CD4-positive, alpha-beta memory T cell (primary cell): ENCODE measurements at regions not wholly inside any gene's neighbourhood (a gene's known extent, or its start where the extent isn't known, plus 50 kb on each side); places are given as distances from the start of the nearest gene placed in this dataset.

Source experiments
- CTCF ChIA-PET: fragments of 350-600 bp; sonication (Branson Sonifier 250); formaldehyde crosslinking; loops from one replicate; lab custom pipeline; 2021; ENCODE audit warnings: inconsistent platforms; ENCODE audit not compliant: partially characterized antibody; lab: Charles Lee
- POLR2A ChIA-PET: fragments of 350-600 bp; sonication (Branson Sonifier 250); formaldehyde crosslinking; loops from one replicate; lab custom pipeline; 2021; ENCODE audit not compliant: partially characterized antibody; lab: Charles Lee
- DNase-seq, 5 donors: peaks; one replicate each; pipeline versions ENCODE4 v3.0.0 to v3.0.0-alpha.2; 2020 to 2022; ENCODE audit warnings: mixed read lengths in 1 of 5
- H3K27ac ChIP-seq: one replicate; pipeline ENCODE4 v1.7.0; 2013; ENCODE audit warnings: low read depth, low read length
- H3K27me3 ChIP-seq: 2 replicates; pipeline ENCODE4 v1.7.0; 2013; ENCODE audit warnings: mild to moderate bottlenecking, low read length, moderate library complexity; ENCODE audit not compliant: insufficient read depth
- H3K36me3 ChIP-seq: 2 replicates; pipeline ENCODE4 v1.7.0; 2013; ENCODE audit warnings: mild to moderate bottlenecking, low read length, moderate library complexity; ENCODE audit not compliant: insufficient read depth
- H3K4me1 ChIP-seq: 2 replicates; pipeline ENCODE4 v1.7.0; 2013; ENCODE audit warnings: mild to moderate bottlenecking, low read length, moderate library complexity; ENCODE audit not compliant: insufficient read depth
- H3K4me3 ChIP-seq, 2 donors: one replicate each; pipeline ENCODE4 v1.7.0; 2013; ENCODE audit warnings: low read length in 2 of 2, mild to moderate bottlenecking in 1 of 2
- H3K9me3 ChIP-seq, 2 donors: one replicate each; pipeline ENCODE4 v1.7.0; 2013; ENCODE audit warnings: low read length in 2 of 2, control low read depth in 1 of 2; ENCODE audit not compliant: control insufficient read depth in 1 of 2
- H3K27ac Mint-ChIP-seq, 7 donors: one replicate each; pipeline ENCODE4 v1.8.0; 2020 to 2021; ENCODE audit warnings: mixed read lengths in 7 of 7, mild to moderate bottlenecking in 6 of 7, inconsistent platforms in 3 of 7, moderate library complexity in 3 of 7
- H3K27me3 Mint-ChIP-seq, 2 donors: one replicate each; pipeline ENCODE4 v1.8.0; 2020 to 2021; ENCODE audit warnings: mixed read lengths in 2 of 2
- H3K36me3 Mint-ChIP-seq, 2 donors: one replicate each; pipeline ENCODE4 v1.8.0; 2020 to 2021; ENCODE audit warnings: mixed read lengths in 2 of 2, inconsistent platforms in 1 of 2, mild to moderate bottlenecking in 1 of 2
- H3K4me1 Mint-ChIP-seq, 4 donors: one replicate each; pipeline ENCODE4 v1.8.0; 2020 to 2021; ENCODE audit warnings: mixed read lengths in 4 of 4, mild to moderate bottlenecking in 1 of 4
- H3K4me3 Mint-ChIP-seq, 8 donors: one replicate each; pipeline ENCODE4 v1.8.0; 2020 to 2021; ENCODE audit warnings: mixed read lengths in 8 of 8, mild to moderate bottlenecking in 7 of 8, moderate library complexity in 6 of 8, inconsistent platforms in 3 of 8
- H3K9me3 Mint-ChIP-seq, 8 donors: one replicate each; pipeline ENCODE4 v1.8.0; 2020 to 2021; ENCODE audit warnings: mixed read lengths in 8 of 8, mild to moderate bottlenecking in 5 of 8, inconsistent platforms in 3 of 8, moderate library complexity in 1 of 8
- intact Hi-C: fragments of 100-400 bp; cut with micrococcal nuclease; formaldehyde crosslinking; loops from one replicate; pipeline ENCODE4 v1.15.1; 2023

GRCh38 chrX:40440866-40441265, 139.9 kb upstream of the ATP6AP2 start:
- Mint-ChIP-seq H3K27ac (no peak overlapping the region), H3K9me3 (peaks cover 0 to 1% (median 0%) of the 10 kb centered on the region in 8 donors), H3K4me1 (no peaks in the 10 kb centered on the region), H3K27me3 (no peaks in the 10 kb centered on the region), H3K36me3 (no peaks in the 10 kb centered on the region), H3K4me3 (no peak overlapping the region)
- Histone ChIP-seq H3K27me3 (no peaks in the 10 kb centered on the region), H3K4me3 (no peak overlapping the region), H3K36me3 (no peaks in the 10 kb centered on the region), H3K9me3 (no peaks in the 10 kb centered on the region), H3K4me1 (no peaks in the 10 kb centered on the region), H3K27ac (no peak overlapping the region)
- no peak for DNase-seq
- ChIA-PET CTCF (no interaction called here), POLR2A (no interaction called here)
- intact Hi-C loops = no loop called here

- Mint-ChIP-seq H3K4me3 (no peak overlapping the region), H3K27ac (no peak overlapping the region), H3K27me3 (no peaks in the 10 kb centered on the region), H3K9me3 (peaks cover 0 to 1% (median 0%) of the 10 kb centered on the region in 8 donors), H3K36me3 (no peaks in the 10 kb centered on the region), H3K4me1 (no peaks in the 10 kb centered on the region)
- ChIA-PET CTCF (no interaction called here), POLR2A (no interaction called here)
- Histone ChIP-seq H3K4me1 (no peaks in the 10 kb centered on the region), H3K27ac (no peak overlapping the region), H3K9me3 (no peaks in the 10 kb centered on the region), H3K27me3 (no peaks in the 10 kb centered on the region), H3K36me3 (no peaks in the 10 kb centered on the region), H3K4me3 (no peak overlapping the region)
- intact Hi-C loops = no loop called here
- DNase-seq = no peak
Measured at GRCh38 chrX:40439625-40440532, 140.9 kb upstream of the ATP6AP2 start.

GRCh38 chrX:40437348-40437747, 143.4 kb upstream of the ATP6AP2 start:
- no peaks in the 10 kb centered on the region for H3K27me3 ChIP-seq
- no peak overlapping the region for H3K27ac Mint-ChIP-seq
- no peak overlapping the region for H3K27ac ChIP-seq
- no peaks in the 10 kb centered on the region for H3K9me3 ChIP-seq
- no peaks in the 10 kb centered on the region for H3K27me3 Mint-ChIP-seq
- DNase-seq = no peak
- POLR2A ChIA-PET = no interaction called here
- no peaks in the 10 kb centered on the region for H3K36me3 ChIP-seq
- CTCF ChIA-PET = no interaction called here
- no peaks in the 10 kb centered on the region for H3K4me1 Mint-ChIP-seq
- H3K9me3 Mint-ChIP-seq = peaks cover 0 to 1% (median 0%) of the 10 kb centered on the region in 8 donors
- H3K36me3 Mint-ChIP-seq = no peaks in the 10 kb centered on the region
- H3K4me3 ChIP-seq = no peak overlapping the region
- H3K4me1 ChIP-seq = no peaks in the 10 kb centered on the region
- intact Hi-C loops = no loop called here
- H3K4me3 Mint-ChIP-seq = no peak overlapping the region

- Mint-ChIP-seq H3K9me3 (peaks cover 0 to 7% (median 0%) of the 10 kb centered on the region in 8 donors), H3K27ac (no peak overlapping the region), H3K4me3 (no peak overlapping the region), H3K36me3 (no peaks in the 10 kb centered on the region), H3K27me3 (no peaks in the 10 kb centered on the region), H3K4me1 (no peaks in the 10 kb centered on the region)
- H3K9me3 ChIP-seq = no peaks in the 10 kb centered on the region
- no peak overlapping the region for H3K4me3 ChIP-seq
- no peaks in the 10 kb centered on the region for H3K4me1 ChIP-seq
- ChIA-PET CTCF (interaction anchor here (0.6 kb wide), 1 partner anchor 271 kb away, joined by 3 read pairs; no protein-coding TSS in a partner anchor), POLR2A (no interaction called here)
- intact Hi-C loops = no loop called here
- no peaks in the 10 kb centered on the region for H3K36me3 ChIP-seq
- DNase-seq = no peak
- H3K27ac ChIP-seq = no peak overlapping the region
- no peaks in the 10 kb centered on the region for H3K27me3 ChIP-seq
Measured at GRCh38 chrX:40434947-40435346, 145.8 kb upstream of the ATP6AP2 start.

- DNase-seq = no peak
- H3K9me3 ChIP-seq = no peaks in the 10 kb centered on the region
- Mint-ChIP-seq H3K9me3 (peaks cover 0 to 7% (median 0%) of the 10 kb centered on the region in 8 donors), H3K36me3 (no peaks in the 10 kb centered on the region), H3K27me3 (no peaks in the 10 kb centered on the region), H3K27ac (no peak overlapping the region), H3K4me1 (no peaks in the 10 kb centered on the region), H3K4me3 (no peak overlapping the region)
- H3K36me3 ChIP-seq = no peaks in the 10 kb centered on the region
- ChIA-PET CTCF (interaction anchor here (0.6 kb wide), 1 partner anchor 270 kb away, joined by 3 read pairs; no protein-coding TSS in a partner anchor), POLR2A (no interaction called here)
- intact Hi-C loops = no loop called here
- H3K4me3 ChIP-seq = no peak overlapping the region
- no peaks in the 10 kb centered on the region for H3K27me3 ChIP-seq
- H3K4me1 ChIP-seq = no peaks in the 10 kb centered on the region
- no peak overlapping the region for H3K27ac ChIP-seq
Measured at GRCh38 chrX:40434443-40434842, 146.3 kb upstream of the ATP6AP2 start.

- no peaks in the 10 kb centered on the region for H3K27me3 Mint-ChIP-seq
Measured at GRCh38 chrX:40433160-40433559, 147.6 kb upstream of the ATP6AP2 start.

GRCh38 chrX:40424259-40424658, 156.5 kb upstream of the ATP6AP2 start:
- H3K36me3 ChIP-seq = no peaks in the 10 kb centered on the region
- CTCF ChIA-PET = no interaction called here
- no peaks in the 10 kb centered on the region for H3K9me3 ChIP-seq
- no peak overlapping the region for H3K27ac ChIP-seq
- Mint-ChIP-seq H3K4me1 (peaks cover 0 to 4% (median 1%) of the 10 kb centered on the region in 4 donors), H3K36me3 (no peaks in the 10 kb centered on the region), H3K27me3 (peaks cover 0 to 2% of the 10 kb centered on the region in 2 donors), H3K4me3 (no peak overlapping the region), H3K27ac (no peak overlapping the region), H3K9me3 (peaks cover 0 to 17% (median 9%) of the 10 kb centered on the region in 8 donors)
- no peak overlapping the region for H3K4me3 ChIP-seq
- POLR2A ChIA-PET = no interaction called here
- H3K27me3 ChIP-seq = no peaks in the 10 kb centered on the region
- intact Hi-C loops = no loop called here
- H3K4me1 ChIP-seq = peaks cover 1% of the 10 kb centered on the region
- no peak for DNase-seq

More at GRCh38 chrX:40433160-40433559, 147.6 kb upstream of the ATP6AP2 start:
- no peaks in the 10 kb centered on the region for H3K4me1 ChIP-seq
- POLR2A ChIA-PET = no interaction called here
- Mint-ChIP-seq H3K27ac (no peak overlapping the region), H3K9me3 (peaks cover 0 to 14% (median 8%) of the 10 kb centered on the region in 8 donors), H3K4me1 (no peaks in the 10 kb centered on the region), H3K36me3 (no peaks in the 10 kb centered on the region), H3K4me3 (no peak overlapping the region)
- H3K27ac ChIP-seq = no peak overlapping the region
- H3K4me3 ChIP-seq = no peak overlapping the region
- no peaks in the 10 kb centered on the region for H3K27me3 ChIP-seq
- no peak for DNase-seq
- no peaks in the 10 kb centered on the region for H3K36me3 ChIP-seq
- intact Hi-C loops = no loop called here
- CTCF ChIA-PET = no interaction called here
- no peaks in the 10 kb centered on the region for H3K9me3 ChIP-seq
